Neural cell (in vitro differentiated cells): ENCODE measurements at regions not wholly inside any gene's neighbourhood (a gene's known extent, or its start where the extent isn't known, plus 50 kb on each side); places are given as distances from the start of the nearest gene placed in this dataset.

Source experiments
- H2AFZ ChIP-seq: fragments of 200-600, 300-800 bp; sonication (generic), shearing (Covaris generic); 2 replicates; pipeline ENCODE4 v1.6.0; 2014; ENCODE audit warnings: low read depth, mild to moderate bottlenecking, antibody characterized with exemption, low read length, moderate library complexity
- H3F3A ChIP-seq: fragments of 200-600 bp; shearing (Covaris generic); 2 replicates; pipeline ENCODE4 v1.6.1; 2016; ENCODE audit warnings: mild to moderate bottlenecking, moderate library complexity, mixed read lengths, antibody characterized with exemption, low read length; ENCODE audit not compliant: insufficient read depth, poor library complexity, severe bottlenecking
- H3K27ac ChIP-seq: fragments of 200-600, 300-800 bp; sonication (generic), shearing (Covaris generic); 2 replicates; pipeline ENCODE4 v1.5.1; 2014; ENCODE audit warnings: mild to moderate bottlenecking, low read length, moderate library complexity
- H3K27me3 ChIP-seq: fragments of 300-800, 200-600 bp; sonication (generic), shearing (Covaris generic); 2 replicates; pipeline ENCODE4 v1.6.0; 2014; ENCODE audit warnings: mild to moderate bottlenecking, low read depth, low read length, moderate library complexity; ENCODE audit not compliant: insufficient read depth
- H3K36me3 ChIP-seq: fragments of 300-800, 200-600 bp; sonication (generic), shearing (Covaris generic); 2 replicates; pipeline ENCODE4 v1.5.1; 2014; ENCODE audit warnings: mild to moderate bottlenecking, antibody characterized with exemption, low read length, moderate library complexity; ENCODE audit not compliant: insufficient read depth
- H3K4me2 ChIP-seq: fragments of 300-800, 200-600 bp; sonication (generic), shearing (Covaris generic); 2 replicates; pipeline ENCODE4 v1.6.0; 2014; ENCODE audit warnings: mild to moderate bottlenecking, low read length
- H3K4me3 ChIP-seq: fragments of 300-800, 200-600 bp; sonication (generic), shearing (Covaris generic); 2 replicates; pipeline ENCODE4 v1.5.1; 2014; ENCODE audit warnings: mild to moderate bottlenecking, low read length, moderate library complexity
- H3K79me2 ChIP-seq: fragments of 200-600 bp; shearing (Covaris generic); replicated peaks from 2 replicates; pipeline ENCODE4 v1.6.0; 2014; ENCODE audit warnings: mild to moderate bottlenecking, low read length, moderate library complexity; ENCODE audit not compliant: insufficient read depth
- H3K9ac ChIP-seq: fragments of 300-800, 200-600 bp; sonication (generic), shearing (Covaris generic); 2 replicates; pipeline ENCODE4 v1.6.1; 2016; ENCODE audit warnings: mild to moderate bottlenecking, low read length, mixed read lengths
- H3K9me2 ChIP-seq: fragments of 200-600 bp; shearing (Covaris generic); 2 replicates; pipeline ENCODE4 v1.6.1; 2016; ENCODE audit warnings: mild to moderate bottlenecking, low read length, mixed read lengths; ENCODE audit not compliant: insufficient read depth
- H3K9me3 ChIP-seq: fragments of 200-600, 300-800 bp; sonication (generic), shearing (Covaris generic); 2 replicates; pipeline ENCODE4 v1.6.1; 2016; ENCODE audit warnings: mild to moderate bottlenecking, mixed run types, low read length, moderate library complexity, mixed read lengths
- H4K20me1 ChIP-seq: fragments of 200-600 bp; shearing (Covaris generic); 2 replicates; pipeline ENCODE4 v1.6.1; 2016; ENCODE audit warnings: mild to moderate bottlenecking, mixed run types; ENCODE audit not compliant: insufficient read depth
- EP300 ChIP-seq: fragments of 450-650 bp; conservative IDR thresholded peaks from 2 replicates; pipeline ENCODE4 v1.6.1; 2014; ENCODE audit warnings: antibody characterized with exemption, mild to moderate bottlenecking, moderate library complexity; ENCODE audit not compliant: poor library complexity, severe bottlenecking
- EZH2 ChIP-seq: fragments of 200-600, 300-800 bp; shearing (Covaris generic), sonication (generic); IDR thresholded peaks from 2 replicates; pipeline ENCODE4 v1.6.1; 2014; ENCODE audit warnings: antibody characterized with exemption, low read length, borderline replicate concordance, mild to moderate bottlenecking; ENCODE audit not compliant: insufficient read depth, poor library complexity, severe bottlenecking
- MXI1 ChIP-seq: fragments of 450-650 bp; conservative IDR thresholded peaks from 2 replicates; pipeline ENCODE4 v1.6.1; 2014; ENCODE audit warnings: antibody characterized with exemption, mild to moderate bottlenecking; ENCODE audit not compliant: poor library complexity, severe bottlenecking
- POLR2AphosphoS5 ChIP-seq: IDR thresholded peaks from 2 replicates; pipeline ENCODE4 v1.6.1; 2012
- RAD21 ChIP-seq: fragments of 450-650 bp; conservative IDR thresholded peaks from 2 replicates; pipeline ENCODE4 v1.6.1; 2014; ENCODE audit warnings: antibody characterized with exemption, mild to moderate bottlenecking, moderate library complexity
- SMC3 ChIP-seq: fragments of 450-650 bp; conservative IDR thresholded peaks from 2 replicates; pipeline ENCODE4 v1.6.1; 2014; ENCODE audit warnings: antibody characterized with exemption, mild to moderate bottlenecking, moderate library complexity; ENCODE audit not compliant: poor library complexity
- TAF1 ChIP-seq: IDR thresholded peaks from 2 replicates; pipeline ENCODE4 v1.6.1; 2012; ENCODE audit warnings: low read depth
- TF ChIP-seq, protein P1 (sequence below): fragments of 450-650 bp; IDR thresholded peaks from 2 replicates; pipeline ENCODE4 v1.5.1; 2014; ENCODE audit warnings: antibody characterized with exemption, mild to moderate bottlenecking, moderate library complexity; ENCODE audit not compliant: poor library complexity, severe bottlenecking
- TF ChIP-seq, protein P2 (sequence below): IDR thresholded peaks from 2 replicates; pipeline ENCODE4 v1.6.1; 2012; ENCODE audit warnings: borderline replicate concordance

DNA sequence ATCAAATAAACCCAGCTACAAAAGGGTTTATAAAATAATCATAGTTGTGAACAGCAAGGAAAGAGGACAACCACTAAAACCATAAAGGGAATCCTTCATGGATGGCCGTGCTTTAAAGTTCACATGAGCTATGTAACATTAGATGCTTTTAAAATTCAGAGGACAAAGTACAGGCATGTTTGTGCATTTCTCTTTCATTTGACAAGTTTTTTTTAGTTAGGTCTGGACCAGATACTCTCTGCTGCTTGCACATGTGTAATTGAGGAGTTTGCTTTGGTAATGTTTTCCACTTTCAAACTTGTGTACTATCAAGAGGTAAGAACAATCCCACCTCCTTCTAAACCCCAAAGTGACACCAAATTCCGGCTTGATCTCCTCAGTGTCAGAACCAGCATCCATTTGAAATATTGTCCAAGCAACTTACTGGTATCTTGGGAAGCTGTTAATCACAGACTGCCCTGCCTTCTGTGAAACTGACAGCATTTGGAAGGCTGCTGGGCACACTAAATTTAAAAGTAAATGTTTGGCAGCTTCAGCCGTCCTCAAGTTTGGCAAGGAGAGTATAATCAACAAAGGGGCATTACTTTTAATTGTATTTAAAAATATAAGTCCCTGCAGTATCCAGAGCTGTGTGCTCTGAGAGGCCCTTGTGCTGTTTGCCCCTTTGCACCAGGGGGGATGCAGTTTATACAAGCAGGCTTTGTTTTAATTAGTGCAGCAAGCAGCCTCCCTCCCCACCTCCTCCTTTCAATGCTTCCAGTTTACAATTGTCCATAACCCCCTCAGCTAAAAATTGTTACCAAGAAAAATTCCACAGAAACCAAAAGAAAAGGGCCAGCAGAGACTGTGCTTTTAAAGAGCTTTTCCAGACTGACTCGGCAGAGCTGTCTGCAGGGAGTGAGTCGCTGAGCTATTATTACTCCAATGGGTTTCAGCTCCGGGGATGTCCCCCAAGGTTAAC lies 328.3 kb upstream of the MPDZ start:
- Histone ChIP-seq H2AFZ (no peak overlapping the region), H3K9me2 (no peaks in the 10 kb centered on the region), H3K9me3 (no peaks in the 10 kb centered on the region), H3K27me3 (no peaks in the 10 kb centered on the region), H3K36me3 (no peaks in the 10 kb centered on the region), H4K20me1 (no peaks in the 10 kb centered on the region), H3K4me2 (peak overlapping the region; percentile 23), H3K27ac (no peak overlapping the region), H3K4me3 (peak overlapping the region; percentile 31), H3K79me2 (no peaks in the 10 kb centered on the region), H3K9ac (no peak overlapping the region), H3F3A (no peaks in the 10 kb centered on the region)
- TF ChIP-seq, protein P1, sequence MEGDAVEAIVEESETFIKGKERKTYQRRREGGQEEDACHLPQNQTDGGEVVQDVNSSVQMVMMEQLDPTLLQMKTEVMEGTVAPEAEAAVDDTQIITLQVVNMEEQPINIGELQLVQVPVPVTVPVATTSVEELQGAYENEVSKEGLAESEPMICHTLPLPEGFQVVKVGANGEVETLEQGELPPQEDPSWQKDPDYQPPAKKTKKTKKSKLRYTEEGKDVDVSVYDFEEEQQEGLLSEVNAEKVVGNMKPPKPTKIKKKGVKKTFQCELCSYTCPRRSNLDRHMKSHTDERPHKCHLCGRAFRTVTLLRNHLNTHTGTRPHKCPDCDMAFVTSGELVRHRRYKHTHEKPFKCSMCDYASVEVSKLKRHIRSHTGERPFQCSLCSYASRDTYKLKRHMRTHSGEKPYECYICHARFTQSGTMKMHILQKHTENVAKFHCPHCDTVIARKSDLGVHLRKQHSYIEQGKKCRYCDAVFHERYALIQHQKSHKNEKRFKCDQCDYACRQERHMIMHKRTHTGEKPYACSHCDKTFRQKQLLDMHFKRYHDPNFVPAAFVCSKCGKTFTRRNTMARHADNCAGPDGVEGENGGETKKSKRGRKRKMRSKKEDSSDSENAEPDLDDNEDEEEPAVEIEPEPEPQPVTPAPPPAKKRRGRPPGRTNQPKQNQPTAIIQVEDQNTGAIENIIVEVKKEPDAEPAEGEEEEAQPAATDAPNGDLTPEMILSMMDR, result no peak
- TF ChIP-seq POLR2AphosphoS5, result no peak
- TF ChIP-seq, protein P2, sequence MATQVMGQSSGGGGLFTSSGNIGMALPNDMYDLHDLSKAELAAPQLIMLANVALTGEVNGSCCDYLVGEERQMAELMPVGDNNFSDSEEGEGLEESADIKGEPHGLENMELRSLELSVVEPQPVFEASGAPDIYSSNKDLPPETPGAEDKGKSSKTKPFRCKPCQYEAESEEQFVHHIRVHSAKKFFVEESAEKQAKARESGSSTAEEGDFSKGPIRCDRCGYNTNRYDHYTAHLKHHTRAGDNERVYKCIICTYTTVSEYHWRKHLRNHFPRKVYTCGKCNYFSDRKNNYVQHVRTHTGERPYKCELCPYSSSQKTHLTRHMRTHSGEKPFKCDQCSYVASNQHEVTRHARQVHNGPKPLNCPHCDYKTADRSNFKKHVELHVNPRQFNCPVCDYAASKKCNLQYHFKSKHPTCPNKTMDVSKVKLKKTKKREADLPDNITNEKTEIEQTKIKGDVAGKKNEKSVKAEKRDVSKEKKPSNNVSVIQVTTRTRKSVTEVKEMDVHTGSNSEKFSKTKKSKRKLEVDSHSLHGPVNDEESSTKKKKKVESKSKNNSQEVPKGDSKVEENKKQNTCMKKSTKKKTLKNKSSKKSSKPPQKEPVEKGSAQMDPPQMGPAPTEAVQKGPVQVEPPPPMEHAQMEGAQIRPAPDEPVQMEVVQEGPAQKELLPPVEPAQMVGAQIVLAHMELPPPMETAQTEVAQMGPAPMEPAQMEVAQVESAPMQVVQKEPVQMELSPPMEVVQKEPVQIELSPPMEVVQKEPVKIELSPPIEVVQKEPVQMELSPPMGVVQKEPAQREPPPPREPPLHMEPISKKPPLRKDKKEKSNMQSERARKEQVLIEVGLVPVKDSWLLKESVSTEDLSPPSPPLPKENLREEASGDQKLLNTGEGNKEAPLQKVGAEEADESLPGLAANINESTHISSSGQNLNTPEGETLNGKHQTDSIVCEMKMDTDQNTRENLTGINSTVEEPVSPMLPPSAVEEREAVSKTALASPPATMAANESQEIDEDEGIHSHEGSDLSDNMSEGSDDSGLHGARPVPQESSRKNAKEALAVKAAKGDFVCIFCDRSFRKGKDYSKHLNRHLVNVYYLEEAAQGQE, result no peak
- TF ChIP-seq SMC3, result no peak
- no peak for TF ChIP-seq EP300
- TF ChIP-seq MXI1, result no peak
- TF ChIP-seq RAD21, result no peak
- no peak for TF ChIP-seq EZH2
- TF ChIP-seq TAF1, result no peak

DNA sequence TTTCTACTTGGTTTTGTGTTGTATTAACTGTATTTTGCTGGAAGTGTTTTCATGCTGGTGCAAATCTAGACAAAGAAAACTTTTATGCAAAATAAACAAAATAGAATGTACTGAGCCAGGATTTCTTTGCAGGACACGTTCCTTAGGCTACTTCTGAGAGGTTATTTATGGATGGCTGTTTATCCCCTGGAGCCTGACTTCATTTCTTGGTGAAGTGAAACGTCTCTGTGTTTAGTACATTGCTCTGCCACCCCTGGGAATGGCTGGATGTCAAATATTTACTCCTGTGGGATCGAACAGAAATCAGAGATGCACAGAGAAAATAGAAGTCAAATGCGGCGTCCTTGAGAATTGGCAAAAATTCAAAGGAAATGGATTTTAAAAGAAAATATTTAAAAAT lies 327.1 kb upstream of the MPDZ start:
- H3K79me2 ChIP-seq, result no peaks in the 10 kb centered on the region
- TF ChIP-seq, protein P1, result no peak
- H3F3A ChIP-seq, result no peaks in the 10 kb centered on the region
- no peak overlapping the region for H3K27ac ChIP-seq
- H3K9me3 ChIP-seq, result no peaks in the 10 kb centered on the region
- no peaks in the 10 kb centered on the region for H3K9me2 ChIP-seq
- no peak overlapping the region for H3K4me2 ChIP-seq
- H2AFZ ChIP-seq, result no peak overlapping the region
- H4K20me1 ChIP-seq, result no peaks in the 10 kb centered on the region
- H3K27me3 ChIP-seq, result no peaks in the 10 kb centered on the region
- no peaks in the 10 kb centered on the region for H3K36me3 ChIP-seq
- no peak overlapping the region for H3K4me3 ChIP-seq
- H3K9ac ChIP-seq, result no peak overlapping the region
